Transverse colon (tissue), 4 donors: ENCODE measurements at regions not wholly inside any gene's neighbourhood (a gene's known extent, or its start where the extent isn't known, plus 50 kb on each side); places are given as distances from the start of the nearest gene placed in this dataset.

Experiments used
- CTCF ChIP-seq, 5 experiments: fragments of 200-600 bp in 3 of 5; fragments of 450-650 bp in 2 of 5; sonication (generic) in 3 of 5; IDR thresholded peaks; 1 replicate in 2 of 5; 2 replicates in 3 of 5; pipeline ENCODE4 v1.5.1; 2016 to 2017; ENCODE audit warnings: antibody characterized with exemption in 5 of 5, inconsistent platforms in 3 of 5, mild to moderate bottlenecking in 2 of 5, moderate library complexity in 1 of 5
- EP300 ChIP-seq: sonication (generic); formaldehyde crosslinking; IDR thresholded peaks from one replicate; pipeline ENCODE4 v1.6.1; 2017; ENCODE audit warnings: antibody characterized with exemption, low read depth
- POLR2AphosphoS5 ChIP-seq, 3 donors: sonication (generic); formaldehyde crosslinking; IDR thresholded peaks; one replicate each; pipeline ENCODE4 v1.6.1; 2016; ENCODE audit warnings: antibody characterized with exemption in 3 of 3

GRCh38 chr1:221149555-221150075 is 270.4 kb downstream of the HLX start:
- TF ChIP-seq CTCF (IDR thresholded peaks at IDR 0.05) = no peak
- TF ChIP-seq POLR2AphosphoS5 (IDR thresholded peaks at IDR 0.05) = no peak
- TF ChIP-seq EP300 = no peak
